GM21360 (cell line): ENCODE measurements at regions not wholly inside any gene's neighbourhood (a gene's known extent, or its start where the extent isn't known, plus 50 kb on each side); places are given as distances from the start of the nearest gene placed in this dataset.
"Not testable (repeated sequence)": the region's sequence is repeated elsewhere in the genome, so short reads cannot be mapped to it uniquely, and the experiment has no call there.

ENCODE experiments used
- ATAC-seq: cut with Tn5 transposase; IDR thresholded peaks from one replicate; pipeline ENCODE4 v1.9.1; 2021; ENCODE audit warnings: mild to moderate bottlenecking, moderate library complexity; ENCODE audit not compliant: unreplicated experiment

GRCh38 chr13:21875116-21875515 lies 204.2 kb downstream of the FGF9 start:
- ATAC-seq: no peak

DNA sequence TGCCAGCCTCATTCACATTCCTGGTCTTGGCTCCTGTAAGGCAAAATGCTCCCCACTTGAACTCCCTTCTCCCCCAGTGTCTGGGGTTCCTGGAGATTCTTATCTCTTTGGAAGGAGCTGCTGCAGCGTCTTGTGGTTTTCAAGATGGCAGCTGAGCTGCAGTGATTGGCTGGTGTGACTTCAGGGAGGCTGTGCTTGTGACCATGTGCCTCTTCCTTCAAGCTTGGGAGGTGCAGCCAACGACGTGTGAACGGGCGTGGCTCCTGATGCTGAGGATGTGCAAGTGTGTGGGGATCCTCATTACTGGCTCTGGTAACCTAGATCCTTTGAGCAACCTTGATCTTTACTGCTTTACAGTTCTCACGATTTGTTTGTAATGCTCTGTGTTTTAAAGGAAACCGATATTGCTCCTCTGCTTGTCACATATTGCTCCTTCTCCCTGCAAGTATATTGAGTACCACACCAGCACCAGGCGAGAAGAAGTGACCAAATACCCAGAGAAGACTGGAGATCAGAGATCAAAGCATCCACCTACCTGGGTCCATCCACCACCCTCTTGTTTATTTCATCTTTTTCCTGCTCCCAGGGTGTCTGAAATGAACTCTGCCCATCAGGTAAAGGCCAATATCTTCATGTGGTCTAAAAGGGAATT lies 208.5 kb downstream of the FGF9 start:
- ATAC-seq: no peak

- ATAC-seq: no peak
These were observed 211.9 kb downstream of the FGF9 start for GRCh38 chr13:21882766-21883165.

DNA sequence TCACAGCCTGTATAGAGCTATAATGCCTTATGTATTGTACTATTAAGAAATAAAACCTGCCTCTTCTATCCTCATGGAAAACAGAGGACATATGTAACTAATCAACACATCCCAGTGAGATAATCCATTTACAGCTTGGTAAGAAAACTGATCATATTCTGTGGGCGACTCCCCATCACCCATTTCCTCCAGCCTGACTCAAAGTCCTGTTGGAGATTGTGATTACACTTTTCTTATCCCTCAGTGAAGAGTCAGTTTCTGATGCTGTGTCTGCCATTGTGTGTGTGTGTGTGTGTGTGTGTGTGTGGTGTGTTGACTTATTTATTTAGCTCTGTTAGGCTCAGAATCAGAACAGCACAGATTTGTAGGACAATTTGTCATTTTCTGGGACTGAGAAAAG lies 212.8 kb downstream of the FGF9 start:
- ATAC-seq: no peak

DNA sequence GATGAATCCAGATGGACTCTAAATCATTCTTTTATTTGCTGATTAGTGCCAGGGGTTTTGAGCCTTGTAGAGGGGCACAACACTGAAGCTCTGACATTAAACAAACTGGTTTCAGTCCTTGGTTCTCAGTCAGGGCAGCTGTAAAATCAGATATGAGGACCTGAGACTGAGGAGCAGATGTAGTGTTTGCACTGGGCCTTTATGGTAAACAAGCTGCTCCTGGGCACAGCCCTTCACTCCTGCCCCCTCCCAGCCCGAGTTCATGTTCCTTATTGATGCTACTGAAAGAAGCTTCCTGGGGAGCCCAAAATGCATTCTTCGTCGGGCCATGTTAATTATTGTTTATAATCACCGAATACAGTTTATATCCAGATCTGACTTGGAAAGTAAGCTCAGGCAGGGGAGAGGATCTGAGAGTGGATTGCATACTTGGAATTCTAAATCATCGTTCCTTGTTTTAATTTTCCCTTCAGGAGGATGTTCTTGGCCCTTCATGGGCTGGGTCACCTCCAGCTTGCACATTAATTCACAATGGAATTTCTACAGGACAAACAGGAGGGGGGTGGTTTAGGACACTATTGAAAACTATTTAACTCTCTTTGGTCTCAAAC lies 213.5 kb downstream of the FGF9 start:
- no peak for ATAC-seq

DNA sequence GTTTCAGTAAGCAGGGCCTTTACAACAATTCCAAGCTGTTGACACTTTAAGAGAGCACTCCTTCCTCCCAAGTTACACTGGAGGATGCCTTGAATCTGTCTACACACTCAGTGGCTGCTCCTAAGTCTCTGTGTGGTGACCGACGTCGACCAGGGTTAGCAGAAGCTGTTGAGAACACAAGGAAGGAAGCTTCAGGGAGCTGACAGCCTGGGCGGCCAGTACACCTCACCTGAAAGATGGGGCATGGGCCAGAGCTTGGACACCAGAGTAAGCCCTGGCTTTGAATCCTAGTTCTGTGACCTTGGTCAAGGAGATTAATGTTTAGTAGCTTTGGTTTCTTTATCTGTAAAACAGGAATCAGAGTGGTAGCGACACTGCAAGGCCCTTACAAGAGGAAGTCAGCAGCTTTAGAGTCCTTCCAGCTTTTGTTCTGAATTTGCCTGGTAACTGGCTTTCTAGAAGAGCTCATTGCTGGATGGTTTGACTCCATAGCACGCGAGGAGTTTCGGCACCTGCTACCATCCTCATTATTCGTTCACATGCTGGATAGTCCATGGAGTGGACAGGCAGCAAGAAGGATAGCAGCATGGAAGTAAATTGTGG lies 214.2 kb downstream of the FGF9 start:
- no peak for ATAC-seq

DNA sequence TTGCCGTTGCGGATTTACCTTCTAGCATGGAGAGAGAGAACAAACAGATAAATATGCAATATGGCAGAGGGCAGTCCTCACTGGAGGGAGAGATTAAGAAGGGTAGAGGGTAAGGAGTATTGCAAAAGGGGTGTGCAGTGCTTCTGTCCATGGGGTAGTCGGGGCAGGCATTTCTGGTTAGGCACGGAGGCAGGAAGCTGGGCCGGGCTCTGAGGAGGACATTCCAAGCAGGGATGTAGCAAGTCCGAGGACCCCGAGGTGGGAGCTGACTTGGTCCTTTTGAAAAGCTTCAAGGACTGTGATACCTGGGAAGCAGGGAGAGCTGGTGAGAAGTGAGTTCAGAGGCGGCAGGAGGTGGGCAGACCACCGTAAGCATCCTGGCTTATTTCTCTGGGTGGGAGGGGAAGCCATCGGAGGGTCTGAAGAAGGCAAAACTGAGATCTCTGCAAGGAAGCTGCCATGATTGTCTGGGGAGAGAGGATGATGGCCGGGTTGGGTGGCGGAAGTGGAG lies 214.9 kb downstream of the FGF9 start:
- no peak for ATAC-seq

- ATAC-seq: no peak
These were observed 218.8 kb downstream of the FGF9 start for GRCh38 chr13:21889651-21890050.

DNA sequence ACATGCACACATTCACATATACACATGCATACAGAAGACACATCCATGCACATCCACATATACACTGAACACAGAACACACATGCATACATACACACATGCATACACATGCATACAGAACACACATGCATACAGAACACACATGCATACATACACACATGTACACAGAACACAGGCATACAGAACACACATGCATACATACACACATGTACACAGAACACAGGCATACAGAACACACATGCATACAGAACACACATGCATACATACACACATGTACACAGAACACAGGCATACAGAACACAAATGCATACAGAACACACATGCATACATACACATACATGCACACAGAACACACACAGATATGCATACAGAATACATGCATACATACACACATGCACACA lies 219.3 kb downstream of the FGF9 start:
- not testable (repeated sequence) for ATAC-seq

DNA sequence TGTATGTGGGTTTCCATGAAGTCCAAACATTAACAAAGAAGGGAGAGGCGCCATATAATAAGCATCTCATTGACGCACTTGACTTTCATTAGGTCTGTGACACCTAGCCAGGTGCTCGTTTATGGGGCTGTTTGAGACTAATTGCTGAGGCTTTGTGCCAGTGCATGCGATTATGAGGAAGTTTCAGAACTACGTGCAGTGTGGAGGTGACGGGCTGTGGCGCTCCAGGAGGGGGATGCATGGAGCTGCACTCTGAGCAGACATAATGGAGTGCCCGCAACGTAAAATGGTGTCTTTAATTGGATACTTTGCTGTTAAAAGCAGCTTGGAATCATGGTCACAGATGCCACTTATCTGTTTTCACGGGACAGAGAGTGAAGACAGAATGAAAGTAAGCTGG lies 223.2 kb downstream of the FGF9 start:
- ATAC-seq: no peak

DNA sequence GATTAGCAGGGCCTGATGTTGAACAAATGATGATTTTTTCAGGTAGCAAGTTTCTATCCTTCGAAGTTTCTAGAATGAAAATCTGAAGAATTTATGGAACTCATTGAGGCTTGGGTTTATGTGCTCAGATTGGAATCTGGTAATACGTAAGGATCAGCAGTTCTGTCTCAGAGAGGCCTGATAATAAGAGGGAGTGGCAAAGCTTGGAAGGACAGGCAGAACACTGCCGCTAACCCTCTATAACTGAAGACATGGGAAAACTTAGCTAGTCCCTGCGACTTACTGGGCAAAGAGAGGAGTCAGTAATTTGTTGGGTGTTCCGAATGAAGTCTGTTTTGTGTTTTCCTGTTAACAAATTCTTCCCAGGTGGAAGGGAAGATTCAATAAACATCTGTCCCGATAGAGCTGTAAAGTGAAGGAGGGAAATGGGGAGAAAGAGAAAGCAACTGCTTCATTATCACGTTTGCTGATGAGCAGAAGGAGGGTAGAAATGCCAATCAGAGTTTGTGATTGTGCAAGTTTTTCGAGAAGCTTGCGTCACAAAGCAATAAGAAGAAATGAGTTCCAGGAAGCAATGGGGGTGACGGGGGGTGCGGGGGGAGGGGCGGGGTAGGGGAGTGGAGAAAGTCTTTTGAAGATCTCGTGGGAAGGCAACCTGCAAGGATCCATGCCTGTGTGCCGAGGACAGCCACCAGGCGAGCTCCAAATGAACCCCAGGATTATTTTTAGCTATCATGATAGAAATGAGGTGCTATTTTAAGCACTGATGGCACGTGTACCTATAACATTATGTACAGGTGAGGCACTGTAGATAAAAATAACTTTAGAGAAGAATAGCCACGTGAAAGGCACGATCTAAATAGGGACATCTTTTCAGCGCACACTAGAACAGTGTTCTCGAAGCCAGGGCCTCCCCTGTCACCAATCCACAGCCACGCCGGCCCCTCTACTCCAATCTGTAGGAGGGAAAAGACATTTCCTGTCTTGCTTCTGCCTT lies 224.1 kb downstream of the FGF9 start:
- no peak for ATAC-seq

DNA sequence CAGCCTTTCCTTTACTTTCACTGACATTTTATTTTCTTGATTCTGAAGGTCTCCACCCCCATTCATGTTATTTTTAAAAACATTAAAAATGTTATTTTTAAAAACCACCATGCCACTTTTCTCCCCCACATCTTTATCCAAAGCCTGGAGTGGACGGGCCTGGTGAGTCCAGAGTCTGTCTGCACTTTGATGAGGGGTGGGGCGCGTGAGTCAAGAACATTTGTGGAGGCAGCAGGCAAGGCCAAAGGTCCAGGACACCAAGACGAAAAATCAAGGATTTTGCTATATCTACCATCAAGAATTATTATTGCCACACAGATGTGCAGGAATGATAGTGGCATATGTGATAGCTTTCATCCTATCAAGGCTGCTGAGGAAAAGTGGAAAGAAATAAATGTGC lies 224.9 kb downstream of the FGF9 start:
- no peak for ATAC-seq

GRCh38 chr13:21897161-21897560 lies 226.3 kb downstream of the FGF9 start:
- ATAC-seq: no peak

DNA sequence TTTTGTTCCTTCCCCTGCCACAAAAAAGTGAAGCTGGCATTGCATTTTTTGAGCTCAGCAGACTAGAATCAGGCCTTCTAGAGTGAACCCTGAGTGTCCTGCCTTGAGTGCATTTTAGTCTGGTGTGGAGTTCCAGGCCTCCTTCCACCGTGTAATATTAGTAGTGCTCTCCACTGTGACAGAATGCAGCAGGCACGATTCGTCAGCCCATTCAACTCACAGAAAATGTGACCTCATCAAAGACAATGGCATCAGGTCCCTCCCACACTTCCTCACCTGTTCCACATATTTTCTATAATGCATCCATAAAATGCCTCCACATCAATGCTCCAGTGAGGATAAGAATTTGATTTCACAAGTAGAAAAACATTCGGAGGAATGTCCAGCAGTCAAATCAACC lies 227.6 kb downstream of the FGF9 start:
- ATAC-seq: no peak

- ATAC-seq: no peak
These were observed 228.1 kb downstream of the FGF9 start for GRCh38 chr13:21898945-21899344.

DNA sequence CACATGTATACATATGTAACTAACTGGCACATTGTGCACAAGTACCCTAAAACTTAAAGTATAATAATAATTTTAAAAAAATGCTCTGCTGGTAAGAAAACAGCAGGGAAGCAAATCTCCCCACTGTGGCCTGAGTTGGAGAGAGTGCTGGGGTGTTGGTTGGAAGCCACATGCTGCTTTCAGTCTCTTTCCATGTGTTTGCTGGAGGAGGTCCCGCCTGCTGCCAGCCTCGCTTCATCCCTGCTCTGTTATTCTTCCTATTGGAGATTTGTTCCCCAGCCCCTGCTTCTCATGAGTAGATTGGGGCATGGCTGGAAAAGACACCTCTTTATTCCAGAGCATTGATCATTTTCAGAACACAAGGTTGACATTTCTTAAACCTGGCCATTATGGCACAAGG lies 230.5 kb downstream of the FGF9 start:
- ATAC-seq: no peak

- no peak for ATAC-seq
These were observed 231.2 kb downstream of the FGF9 start for GRCh38 chr13:21901811-21902708.

- ATAC-seq: no peak
These were observed 231.8 kb downstream of the FGF9 start for GRCh38 chr13:21902709-21903098.

- ATAC-seq: no peak
These were observed 234.6 kb downstream of the FGF9 start for GRCh38 chr13:21905486-21905885.

DNA sequence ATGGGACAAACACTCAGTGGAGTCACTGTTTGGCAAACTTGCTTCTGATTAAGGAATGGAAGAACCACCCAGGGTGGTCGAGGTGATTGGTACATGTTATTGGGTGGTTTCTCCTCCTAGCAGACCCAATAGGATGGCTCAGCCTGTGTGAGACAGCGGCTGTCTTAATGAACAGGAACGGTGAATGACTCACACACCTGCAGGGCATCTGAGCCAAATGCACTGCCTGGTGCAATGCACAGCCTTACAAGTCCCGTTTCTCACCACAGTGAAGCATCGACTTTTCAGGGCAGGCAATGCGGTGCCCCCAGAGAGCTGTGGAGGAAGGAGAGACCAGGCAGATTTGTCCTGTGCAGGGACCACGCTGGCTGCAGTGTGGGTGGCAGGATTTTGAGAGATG lies 238.5 kb downstream of the FGF9 start:
- no peak for ATAC-seq
